ENCODE measurements at regions not wholly inside any gene's neighbourhood (a gene's known extent, or its start where the extent isn't known, plus 50 kb on each side); places are given as distances from the start of the nearest gene placed in this dataset.

DNA sequence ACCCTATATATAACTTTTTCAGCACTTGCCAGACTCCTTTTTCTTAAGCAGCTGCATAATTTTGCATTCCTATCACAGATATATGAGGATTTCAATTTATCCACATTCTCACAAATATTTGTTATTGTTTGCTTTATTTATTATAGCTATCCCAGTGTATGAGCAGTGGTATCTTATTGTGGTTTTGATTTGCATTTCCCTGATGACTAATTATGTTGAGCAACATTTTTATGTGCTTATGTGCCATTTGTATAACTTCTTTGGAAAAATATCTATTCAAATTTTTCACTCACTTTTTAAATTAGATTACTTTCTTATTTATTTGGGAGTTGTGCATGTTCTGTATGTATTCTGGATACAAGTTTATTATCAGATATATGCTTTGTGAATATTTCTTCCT is 361.9 kb downstream of the KCTD8 start:
- Histone ChIP-seq H3K4me3 (ENCODE audit: low read length in 2 of 2) (no peak overlapping the region), H3K9ac (ENCODE audit: low read length in 2 of 2) (no peak overlapping the region), H3K27ac (ENCODE audit: low read length) (no peak overlapping the region), H3K4me1 (ENCODE audit: control insufficient read depth, insufficient read depth, low read length) (no peaks in the 10 kb centered on the region), H3K36me3 (ENCODE audit: control insufficient read depth in 2 of 2, insufficient read depth in 2 of 2, low read length in 2 of 2) (no peaks in the 10 kb centered on the region), H3K9me3 (ENCODE audit: control insufficient read depth in 2 of 2, low read length in 2 of 2) (no peaks in the 10 kb centered on the region), H3K27me3 (ENCODE audit: control insufficient read depth in 1 of 2, insufficient read depth in 2 of 2, low read length in 2 of 2) (no peaks in the 10 kb centered on the region)

DNA sequence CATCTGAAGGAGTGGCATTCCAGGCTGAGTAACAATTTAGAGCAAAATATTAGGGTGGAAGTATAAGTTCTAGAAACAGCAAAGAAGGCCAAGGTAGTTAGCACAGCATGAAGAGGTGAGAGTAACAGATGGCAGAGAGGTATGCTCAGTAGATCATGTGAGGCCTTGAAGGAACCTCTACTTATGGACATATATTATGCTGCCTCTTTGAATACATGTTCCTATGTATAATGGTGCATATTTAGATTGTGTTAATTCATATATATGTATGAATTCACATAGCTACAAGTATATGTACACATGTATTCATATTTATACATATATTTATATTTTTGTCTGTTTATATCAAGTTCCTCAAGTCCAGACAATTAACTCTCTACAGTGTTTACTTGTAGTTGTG is 355.2 kb downstream of the KCTD8 start:
- Histone ChIP-seq H3K4me1 (ENCODE audit: control insufficient read depth, insufficient read depth, low read length) (no peaks in the 10 kb centered on the region), H3K27ac (ENCODE audit: low read length) (no peak overlapping the region), H3K27me3 (ENCODE audit: control insufficient read depth in 1 of 2, insufficient read depth in 2 of 2, low read length in 2 of 2) (no peaks in the 10 kb centered on the region), H3K9ac (ENCODE audit: low read length in 2 of 2) (no peak overlapping the region), H3K4me3 (ENCODE audit: low read length in 2 of 2) (no peak overlapping the region), H3K9me3 (ENCODE audit: control insufficient read depth in 2 of 2, low read length in 2 of 2) (no peaks in the 10 kb centered on the region), H3K36me3 (ENCODE audit: control insufficient read depth in 2 of 2, insufficient read depth in 2 of 2, low read length in 2 of 2) (no peaks in the 10 kb centered on the region)

DNA sequence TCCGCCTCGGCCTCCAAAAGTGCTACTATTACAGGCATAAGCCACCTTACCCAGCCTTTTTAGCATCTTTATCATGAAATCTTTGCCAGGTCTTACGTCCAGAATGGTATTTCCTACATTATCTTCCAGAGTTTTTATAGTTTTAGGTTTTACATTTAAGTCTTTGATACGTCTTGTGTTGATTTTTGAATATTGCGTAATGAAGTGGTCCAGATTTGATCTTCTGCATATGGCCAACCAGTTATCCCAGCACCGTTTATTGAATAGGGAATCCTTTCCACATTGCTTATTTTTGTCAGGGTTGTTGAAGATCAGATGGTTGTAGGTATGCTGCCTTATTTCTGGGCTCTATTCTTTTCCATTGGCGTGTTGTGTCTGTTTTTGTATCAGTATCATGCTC is 349.6 kb downstream of the KCTD8 start:
- H3K27ac ChIP-seq (ENCODE audit: low read length), result no peak overlapping the region
- no peak overlapping the region for H3K4me3 ChIP-seq (ENCODE audit: low read length in 2 of 2)
- H3K9me3 ChIP-seq (ENCODE audit: control insufficient read depth in 2 of 2, low read length in 2 of 2), result peaks cover 0 to 5% of the 10 kb centered on the region in 2 donors
- H3K36me3 ChIP-seq (ENCODE audit: control insufficient read depth in 2 of 2, insufficient read depth in 2 of 2, low read length in 2 of 2), result no peaks in the 10 kb centered on the region
- H3K9ac ChIP-seq (ENCODE audit: low read length in 2 of 2), result no peak overlapping the region
- no peaks in the 10 kb centered on the region for H3K27me3 ChIP-seq (ENCODE audit: control insufficient read depth in 1 of 2, insufficient read depth in 2 of 2, low read length in 2 of 2)
- H3K4me1 ChIP-seq (ENCODE audit: control insufficient read depth, insufficient read depth, low read length), result no peaks in the 10 kb centered on the region

- no peaks in the 10 kb centered on the region for H3K4me1 ChIP-seq (ENCODE audit: control insufficient read depth, insufficient read depth, low read length)
- no peak overlapping the region for H3K9ac ChIP-seq (ENCODE audit: low read length in 2 of 2)
- H3K27me3 ChIP-seq (ENCODE audit: control insufficient read depth in 1 of 2, insufficient read depth in 2 of 2, low read length in 2 of 2), result no peaks in the 10 kb centered on the region
- peaks cover 0 to 12% of the 10 kb centered on the region in 2 donors for H3K9me3 ChIP-seq (ENCODE audit: control insufficient read depth in 2 of 2, low read length in 2 of 2)
- no peak overlapping the region for H3K27ac ChIP-seq (ENCODE audit: low read length)
- H3K36me3 ChIP-seq (ENCODE audit: control insufficient read depth in 2 of 2, insufficient read depth in 2 of 2, low read length in 2 of 2), result no peaks in the 10 kb centered on the region
- no peak overlapping the region for H3K4me3 ChIP-seq (ENCODE audit: low read length in 2 of 2)
Observed at GRCh38 chr4:44100456-44100855, 348.2 kb downstream of the KCTD8 start.

- Histone ChIP-seq H3K9me3 (ENCODE audit: control insufficient read depth in 2 of 2, low read length in 2 of 2) (no peaks in the 10 kb centered on the region), H3K4me3 (ENCODE audit: low read length in 2 of 2) (no peak overlapping the region), H3K27ac (ENCODE audit: low read length) (no peak overlapping the region), H3K4me1 (ENCODE audit: control insufficient read depth, insufficient read depth, low read length) (no peaks in the 10 kb centered on the region), H3K9ac (ENCODE audit: low read length in 2 of 2) (no peak overlapping the region), H3K36me3 (ENCODE audit: control insufficient read depth in 2 of 2, insufficient read depth in 2 of 2, low read length in 2 of 2) (no peaks in the 10 kb centered on the region), H3K27me3 (ENCODE audit: control insufficient read depth in 1 of 2, insufficient read depth in 2 of 2, low read length in 2 of 2) (no peaks in the 10 kb centered on the region)
Observed at GRCh38 chr4:44118971-44119680, 329.5 kb downstream of the KCTD8 start.

DNA sequence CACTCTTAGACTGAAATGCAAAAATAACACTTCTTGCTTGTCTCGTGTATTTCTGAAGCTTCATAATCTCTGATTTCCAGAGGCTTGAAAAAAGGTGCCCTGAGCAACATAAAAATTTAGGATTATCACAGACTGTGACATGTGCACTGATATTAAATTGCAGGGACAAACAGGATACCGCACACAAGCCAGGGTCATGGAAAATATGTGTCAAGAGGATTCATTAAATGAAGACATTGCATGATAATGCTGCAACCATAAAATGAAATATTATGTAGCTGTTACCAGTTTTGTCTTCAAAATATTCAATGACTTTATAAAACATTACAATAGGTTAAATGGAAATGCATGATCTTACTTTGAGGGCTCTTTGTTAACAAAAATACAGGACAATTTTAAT is 328.0 kb downstream of the KCTD8 start:
- H3K27ac ChIP-seq (ENCODE audit: low read length), result no peak overlapping the region
- H3K27me3 ChIP-seq (ENCODE audit: control insufficient read depth in 1 of 2, insufficient read depth in 2 of 2, low read length in 2 of 2), result no peaks in the 10 kb centered on the region
- no peak overlapping the region for H3K9ac ChIP-seq (ENCODE audit: low read length in 2 of 2)
- H3K4me1 ChIP-seq (ENCODE audit: control insufficient read depth, insufficient read depth, low read length), result no peaks in the 10 kb centered on the region
- no peaks in the 10 kb centered on the region for H3K36me3 ChIP-seq (ENCODE audit: control insufficient read depth in 2 of 2, insufficient read depth in 2 of 2, low read length in 2 of 2)
- no peaks in the 10 kb centered on the region for H3K9me3 ChIP-seq (ENCODE audit: control insufficient read depth in 2 of 2, low read length in 2 of 2)
- H3K4me3 ChIP-seq (ENCODE audit: low read length in 2 of 2), result no peak overlapping the region

GRCh38 chr4:44121210-44121609 is 327.4 kb downstream of the KCTD8 start:
- Histone ChIP-seq H3K9me3 (ENCODE audit: control insufficient read depth in 2 of 2, low read length in 2 of 2) (no peaks in the 10 kb centered on the region), H3K4me1 (ENCODE audit: control insufficient read depth, insufficient read depth, low read length) (no peaks in the 10 kb centered on the region), H3K27me3 (ENCODE audit: control insufficient read depth in 1 of 2, insufficient read depth in 2 of 2, low read length in 2 of 2) (no peaks in the 10 kb centered on the region), H3K4me3 (ENCODE audit: low read length in 2 of 2) (no peak overlapping the region), H3K9ac (ENCODE audit: low read length in 2 of 2) (no peak overlapping the region), H3K27ac (ENCODE audit: low read length) (no peak overlapping the region), H3K36me3 (ENCODE audit: control insufficient read depth in 2 of 2, insufficient read depth in 2 of 2, low read length in 2 of 2) (no peaks in the 10 kb centered on the region)

All from stomach smooth muscle (tissue), 2 donors.